ENCODE measurements at regions not wholly inside any gene's neighbourhood (a gene's known extent, or its start where the extent isn't known, plus 50 kb on each side); places are given as distances from the start of the nearest gene placed in this dataset.

GRCh38 chr3:66904831-66905493, 93.1 kb upstream of the KBTBD8 start:
- H3K4me1 ChIP-seq (ENCODE audit: insufficient read depth, low read length): no peaks in the 10 kb centered on the region
- no peak overlapping the region for H3K27ac ChIP-seq (ENCODE audit: low read length)
- H3K79me2 ChIP-seq (ENCODE audit: low read length): no peaks in the 10 kb centered on the region
- no peaks in the 10 kb centered on the region for H3K9me2 ChIP-seq (replicated peaks; ENCODE audit: low read length)
- no peaks in the 10 kb centered on the region for H3K36me3 ChIP-seq (ENCODE audit: low read depth, low read length)
- H3F3A ChIP-seq (ENCODE audit: low read length, unreplicated experiment): no peaks in the 10 kb centered on the region
- H4K20me1 ChIP-seq (ENCODE audit: low read length): no peaks in the 10 kb centered on the region
- DNase-seq (no peak), ATAC-seq (no peak)
- no peaks in the 10 kb centered on the region for H3K27me3 ChIP-seq (ENCODE audit: low read length)
- CTCF ChIA-PET: no interaction called here
- BruUV-seq (replicated peaks): no TSS peak
- H3K9me3 ChIP-seq (ENCODE audit: low read length): no peaks in the 10 kb centered on the region
- intact Hi-C loops (cut with micrococcal nuclease): no loop called here
- no peak overlapping the region for H3K9ac ChIP-seq (ENCODE audit: low read length)
- H3K4me3 ChIP-seq (ENCODE audit: low read length): no peak overlapping the region
- POLR2A ChIA-PET (ENCODE audit: unreplicated experiment): no interaction called here
- no peak overlapping the region for H2AFZ ChIP-seq (ENCODE audit: low read length)
- H3K4me2 ChIP-seq (ENCODE audit: low read length): no peak overlapping the region
- TF ChIP-seq CTCF (conservative IDR thresholded peaks at IDR 0.05; ENCODE audit: low read depth, low read length) (no peak), EZH2 (IDR thresholded peaks at IDR 0.05; ENCODE audit: low read length, unreplicated experiment) (no peak), EZH2phosphoT487 (IDR thresholded peaks at IDR 0.05; ENCODE audit: borderline replicate concordance, low read length) (no peak)

- Histone ChIP-seq H3K9me2 (replicated peaks; ENCODE audit: low read length) (no peaks in the 10 kb centered on the region), H3K4me2 (ENCODE audit: low read length) (no peak overlapping the region), H3K9ac (ENCODE audit: low read length) (no peak overlapping the region), H3K79me2 (ENCODE audit: low read length) (no peaks in the 10 kb centered on the region), H3F3A (ENCODE audit: low read length, unreplicated experiment) (no peaks in the 10 kb centered on the region), H3K4me3 (ENCODE audit: low read length) (no peak overlapping the region), H3K36me3 (ENCODE audit: low read depth, low read length) (no peaks in the 10 kb centered on the region), H2AFZ (ENCODE audit: low read length) (no peak overlapping the region), H3K9me3 (ENCODE audit: low read length) (no peaks in the 10 kb centered on the region), H3K27me3 (ENCODE audit: low read length) (no peaks in the 10 kb centered on the region), H4K20me1 (ENCODE audit: low read length) (no peaks in the 10 kb centered on the region), H3K27ac (ENCODE audit: low read length) (no peak overlapping the region), H3K4me1 (ENCODE audit: insufficient read depth, low read length) (no peaks in the 10 kb centered on the region)
- TF ChIP-seq EZH2phosphoT487 (IDR thresholded peaks at IDR 0.05; ENCODE audit: borderline replicate concordance, low read length) (no peak), EZH2 (IDR thresholded peaks at IDR 0.05; ENCODE audit: low read length, unreplicated experiment) (no peak), CTCF (conservative IDR thresholded peaks at IDR 0.05; ENCODE audit: low read depth, low read length) (no peak)
- intact Hi-C loops (cut with micrococcal nuclease): no loop called here
- POLR2A ChIA-PET (ENCODE audit: unreplicated experiment): no interaction called here
- BruUV-seq (replicated peaks): no TSS peak
- CTCF ChIA-PET: no interaction called here
- DNase-seq: no peak
- no peak for ATAC-seq
These were observed 91.0 kb upstream of the KBTBD8 start for GRCh38 chr3:66907136-66907535.

- H2AFZ ChIP-seq (ENCODE audit: low read length): no peak overlapping the region
- no peaks in the 10 kb centered on the region for H3K36me3 ChIP-seq (ENCODE audit: low read depth, low read length)
- BruUV-seq (replicated peaks): no TSS peak
- H3K27ac ChIP-seq (ENCODE audit: low read length): no peak overlapping the region
- H3K27me3 ChIP-seq (ENCODE audit: low read length): no peaks in the 10 kb centered on the region
- intact Hi-C loops (cut with micrococcal nuclease): no loop called here
- no peaks in the 10 kb centered on the region for H4K20me1 ChIP-seq (ENCODE audit: low read length)
- H3K4me2 ChIP-seq (ENCODE audit: low read length): no peak overlapping the region
- H3K9ac ChIP-seq (ENCODE audit: low read length): no peak overlapping the region
- H3K9me3 ChIP-seq (ENCODE audit: low read length): no peaks in the 10 kb centered on the region
- H3K4me1 ChIP-seq (ENCODE audit: insufficient read depth, low read length): no peaks in the 10 kb centered on the region
- CTCF ChIA-PET: no interaction called here
- DNase-seq: no peak
- H3K9me2 ChIP-seq (replicated peaks; ENCODE audit: low read length): no peaks in the 10 kb centered on the region
- no peak for ATAC-seq
- POLR2A ChIA-PET (ENCODE audit: unreplicated experiment): no interaction called here
- no peak overlapping the region for H3K4me3 ChIP-seq (ENCODE audit: low read length)
- H3K79me2 ChIP-seq (ENCODE audit: low read length): no peaks in the 10 kb centered on the region
- TF ChIP-seq EZH2phosphoT487 (IDR thresholded peaks at IDR 0.05; ENCODE audit: borderline replicate concordance, low read length) (no peak), EZH2 (IDR thresholded peaks at IDR 0.05; ENCODE audit: low read length, unreplicated experiment) (no peak), CTCF (conservative IDR thresholded peaks at IDR 0.05; ENCODE audit: low read depth, low read length) (no peak)
- H3F3A ChIP-seq (ENCODE audit: low read length, unreplicated experiment): no peaks in the 10 kb centered on the region
These were observed 87.6 kb upstream of the KBTBD8 start for GRCh38 chr3:66910266-66911055.
